Calu3 (cell line): ENCODE measurements at regions not wholly inside any gene's neighbourhood (a gene's known extent, or its start where the extent isn't known, plus 50 kb on each side); places are given as distances from the start of the nearest gene placed in this dataset.

ENCODE experiments used
- BruUV-seq: library from RNA; stranded (reverse); fragments of 400-500 nt; replicated peaks from 2 replicates; lab custom pipeline; 2021; lab: Mats Ljungman, UMichigan
- CTCF ChIA-PET: fragments of 300-600 bp; sonication (Branson Sonifier 250); formaldehyde crosslinking; loops from one replicate; lab custom pipeline; 2022; ENCODE audit warnings: antibody characterized with exemption; lab: Charles Lee
- DNase-seq: peaks from one replicate; pipeline ENCODE4 v3.0.0; 2022
- H3K27ac Mint-ChIP-seq: one replicate; pipeline ENCODE4 v1.8.0; 2022; ENCODE audit warnings: mixed read lengths; ENCODE audit not compliant: unreplicated experiment
- H3K27me3 Mint-ChIP-seq: one replicate; pipeline ENCODE4 v1.8.0; 2022; ENCODE audit warnings: mixed read lengths; ENCODE audit not compliant: unreplicated experiment
- H3K36me3 Mint-ChIP-seq: one replicate; pipeline ENCODE4 v1.8.0; 2022; ENCODE audit warnings: mild to moderate bottlenecking, moderate library complexity, mixed read lengths; ENCODE audit not compliant: insufficient read depth, unreplicated experiment
- H3K4me1 Mint-ChIP-seq: one replicate; pipeline ENCODE4 v1.8.0; 2022; ENCODE audit warnings: mild to moderate bottlenecking, low read depth, mixed read lengths; ENCODE audit not compliant: unreplicated experiment
- H3K4me3 Mint-ChIP-seq: one replicate; pipeline ENCODE4 v1.8.0; 2022; ENCODE audit warnings: mild to moderate bottlenecking, low read depth, moderate library complexity, mixed read lengths; ENCODE audit not compliant: unreplicated experiment
- H3K9me3 Mint-ChIP-seq: one replicate; pipeline ENCODE4 v1.8.0; 2022; ENCODE audit warnings: low read depth, mixed read lengths; ENCODE audit not compliant: unreplicated experiment
- CTCF ChIP-seq: fragments of 200-600 bp; IDR thresholded peaks from one replicate; pipeline ENCODE4 v1.8.0; 2022; ENCODE audit warnings: antibody characterized with exemption; ENCODE audit not compliant: unreplicated experiment
- intact Hi-C: fragments of 100-400 bp; cut with micrococcal nuclease; formaldehyde crosslinking; loops from one replicate; pipeline ENCODE4 v1.10.0; 2022; ENCODE audit not compliant: unreplicated experiment

DNA sequence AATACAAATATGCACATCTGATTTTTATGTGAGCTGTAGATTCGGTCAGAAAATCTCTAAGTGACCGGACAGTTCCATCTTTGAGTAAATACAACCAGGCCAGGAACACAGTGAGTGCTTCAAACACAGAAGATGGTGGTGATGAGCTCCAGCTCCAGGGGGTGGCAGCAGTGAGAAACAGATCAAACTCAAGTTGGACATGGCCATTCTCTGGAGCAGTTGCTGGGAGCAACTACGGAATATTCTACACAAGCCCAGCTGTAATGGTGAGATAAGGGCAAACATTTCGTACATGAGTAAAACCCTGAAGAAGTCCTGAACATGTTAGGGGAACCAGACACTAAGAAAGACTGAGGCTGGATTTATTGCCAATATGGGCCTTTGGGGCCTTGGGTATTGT is 100.7 kb downstream of the BARHL2 start:
- Mint-ChIP-seq H3K27ac (no peak overlapping the region), H3K4me3 (no peak overlapping the region), H3K4me1 (no peaks in the 10 kb centered on the region), H3K27me3 (no peaks in the 10 kb centered on the region), H3K9me3 (peaks cover 2% of the 10 kb centered on the region), H3K36me3 (no peaks in the 10 kb centered on the region)
- intact Hi-C loops, result loop anchor here (10.0 kb wide), 2 partner anchors 178 to 348 kb away; no protein-coding TSS in a partner anchor
- no TSS peak for BruUV-seq
- peak; percentile 28 for DNase-seq
- CTCF ChIA-PET, result interaction anchor here (0.9 to 1.1 kb wide), 2 partner anchors 37 to 217 kb away, joined by 3 to 4 read pairs; no protein-coding TSS in a partner anchor
- TF ChIP-seq CTCF, result peak; percentile 21

DNA sequence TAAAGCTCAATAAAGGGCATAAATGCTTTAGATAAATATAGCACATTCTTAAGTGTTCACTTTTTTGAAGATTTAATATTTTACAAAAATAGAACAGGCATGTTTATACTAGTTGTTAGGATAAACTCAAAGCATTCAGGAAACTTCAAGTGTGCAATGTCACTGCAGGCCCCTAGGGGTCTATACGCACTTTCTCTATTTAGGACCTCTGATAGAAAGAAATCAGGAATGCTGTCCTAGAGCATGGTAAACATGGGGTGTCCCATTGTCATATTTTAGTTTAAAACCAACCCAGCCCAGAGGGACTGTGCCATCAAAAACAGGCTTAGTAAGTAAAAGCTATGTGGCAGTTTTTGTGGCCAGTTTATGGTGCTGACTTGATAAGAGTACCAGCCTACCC is 102.2 kb downstream of the BARHL2 start:
- Mint-ChIP-seq H3K9me3 (peaks cover 2% of the 10 kb centered on the region), H3K36me3 (no peaks in the 10 kb centered on the region), H3K27ac (no peak overlapping the region), H3K4me1 (no peaks in the 10 kb centered on the region), H3K4me3 (no peak overlapping the region), H3K27me3 (no peaks in the 10 kb centered on the region)
- intact Hi-C loops, result loop anchor here (10.0 kb wide), 2 partner anchors 180 to 350 kb away; no protein-coding TSS in a partner anchor
- CTCF ChIA-PET, result no interaction called here
- TF ChIP-seq CTCF, result peak; percentile 33
- BruUV-seq, result no TSS peak
- no peak for DNase-seq

- no peak for TF ChIP-seq CTCF
- Mint-ChIP-seq H3K27me3 (no peaks in the 10 kb centered on the region), H3K4me1 (no peaks in the 10 kb centered on the region), H3K27ac (no peak overlapping the region), H3K4me3 (no peak overlapping the region), H3K9me3 (no peaks in the 10 kb centered on the region), H3K36me3 (no peaks in the 10 kb centered on the region)
- DNase-seq, result no peak
- intact Hi-C loops, result loop anchor here (10.0 kb wide), 2 partner anchors 181 to 351 kb away; no protein-coding TSS in a partner anchor
- CTCF ChIA-PET, result no interaction called here
- no TSS peak for BruUV-seq
These were observed 103.7 kb downstream of the BARHL2 start for GRCh38 chr1:90613371-90613770.

- intact Hi-C loops, result loop anchor here (10.0 kb wide), 2 partner anchors 183 to 353 kb away; no protein-coding TSS in a partner anchor
- BruUV-seq, result no TSS peak
- CTCF ChIA-PET, result no interaction called here
These were observed 105.1 kb downstream of the BARHL2 start for GRCh38 chr1:90612033-90612432.

More at GRCh38 chr1:90612033-90612432, 105.1 kb downstream of the BARHL2 start:
- Mint-ChIP-seq H3K4me3 (no peak overlapping the region), H3K9me3 (no peaks in the 10 kb centered on the region), H3K36me3 (no peaks in the 10 kb centered on the region), H3K27me3 (no peaks in the 10 kb centered on the region), H3K27ac (no peak overlapping the region), H3K4me1 (no peaks in the 10 kb centered on the region)
- TF ChIP-seq CTCF, result no peak
- no peak for DNase-seq
